Spinal cord (tissue), 9 donors: ENCODE measurements at regions not wholly inside any gene's neighbourhood (a gene's known extent, or its start where the extent isn't known, plus 50 kb on each side); places are given as distances from the start of the nearest gene placed in this dataset.

Experiments
- DNase-seq, 6 donors: peaks; one replicate each; pipeline versions ENCODE4 v3.0.0 to v3.0.0-alpha.2; 2013 to 2015; ENCODE audit warnings: low spot score in 6 of 6, low read depth in 4 of 6
- H3K27ac ChIP-seq: one replicate; pipeline ENCODE4 v1.5.1; 2013; ENCODE audit warnings: low read depth, low read length, control low read depth
- H3K27me3 ChIP-seq: one replicate; pipeline ENCODE4 v1.6.1; 2013; ENCODE audit warnings: low read length; ENCODE audit not compliant: control insufficient read depth, insufficient read depth
- H3K36me3 ChIP-seq: one replicate; pipeline ENCODE4 v1.6.1; 2013; ENCODE audit warnings: low read length; ENCODE audit not compliant: control insufficient read depth, insufficient read depth
- H3K4me1 ChIP-seq: one replicate; pipeline ENCODE4 v1.6.1; 2013; ENCODE audit warnings: low read length; ENCODE audit not compliant: control insufficient read depth, insufficient read depth
- H3K4me3 ChIP-seq: one replicate; pipeline ENCODE4 v1.5.1; 2013; ENCODE audit warnings: low read depth, low read length, control low read depth
- H3K9me3 ChIP-seq: one replicate; pipeline ENCODE4 v1.6.1; 2013; ENCODE audit warnings: low read length; ENCODE audit not compliant: control insufficient read depth, insufficient read depth
- WGBS: methylation state at CpG from one replicate; pipeline ENCODE4 v1.1.5; 2013; ENCODE audit warnings: missing lambda C conversion rate; ENCODE audit not compliant: insufficient coverage; 5-methylcytosine and 5-hydroxymethylcytosine counted together
- donor health status: healthy.

GRCh38 chr13:68872338-68872737, 1235.3 kb upstream of the ATXN8OS start:
- H3K27ac ChIP-seq, result no peak overlapping the region
- H3K4me1 ChIP-seq, result no peaks in the 10 kb centered on the region
- no peak overlapping the region for H3K4me3 ChIP-seq

GRCh38 chr13:68851026-68851425, 1256.6 kb upstream of the ATXN8OS start:
- WGBS, result no CpG with 5 or more reads among the region's 1 CpG
- H3K4me1 ChIP-seq, result no peaks in the 10 kb centered on the region
- H3K27me3 ChIP-seq, result no peaks in the 10 kb centered on the region
- H3K4me3 ChIP-seq, result no peak overlapping the region
- H3K9me3 ChIP-seq, result no peaks in the 10 kb centered on the region
- H3K36me3 ChIP-seq, result no peaks in the 10 kb centered on the region
- DNase-seq, result no peak
- H3K27ac ChIP-seq, result no peak overlapping the region

More at GRCh38 chr13:68872338-68872737, 1235.3 kb upstream of the ATXN8OS start:
- no peaks in the 10 kb centered on the region for H3K27me3 ChIP-seq
- H3K36me3 ChIP-seq, result no peaks in the 10 kb centered on the region
- WGBS, result no CpG with 5 or more reads among the region's 2 CpGs
- no peaks in the 10 kb centered on the region for H3K9me3 ChIP-seq
- no peak for DNase-seq

DNA sequence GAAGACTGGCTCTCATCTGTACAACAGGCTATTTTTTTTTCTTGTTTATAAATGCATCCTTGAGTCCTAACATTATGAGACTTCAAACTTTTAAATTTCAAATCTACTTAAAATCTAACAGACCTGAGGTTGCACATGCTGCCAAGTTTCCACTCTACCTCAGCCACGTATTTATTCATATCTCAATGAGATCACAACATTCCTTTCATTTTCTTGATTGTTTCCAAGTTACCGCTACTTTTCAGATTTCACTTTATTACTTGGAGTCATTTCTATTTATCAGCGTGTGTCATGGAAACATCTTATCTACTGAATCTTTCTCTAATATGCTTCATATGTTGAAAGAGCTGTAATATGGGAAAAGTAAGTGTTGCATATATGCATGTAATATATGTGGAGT, 1257.5 kb upstream of the ATXN8OS start:
- Histone ChIP-seq H3K9me3 (no peaks in the 10 kb centered on the region), H3K36me3 (no peaks in the 10 kb centered on the region), H3K4me3 (no peak overlapping the region), H3K4me1 (no peaks in the 10 kb centered on the region), H3K27ac (no peak overlapping the region), H3K27me3 (no peaks in the 10 kb centered on the region)
- 57% methylated on average over 1 of the region's 3 CpGs for WGBS
- no peak for DNase-seq

- DNase-seq, result no peak
- WGBS, result 71% methylated on average over 1 of the region's 1 CpG
These were observed 1261.0 kb upstream of the ATXN8OS start for GRCh38 chr13:68846663-68847062.

DNA sequence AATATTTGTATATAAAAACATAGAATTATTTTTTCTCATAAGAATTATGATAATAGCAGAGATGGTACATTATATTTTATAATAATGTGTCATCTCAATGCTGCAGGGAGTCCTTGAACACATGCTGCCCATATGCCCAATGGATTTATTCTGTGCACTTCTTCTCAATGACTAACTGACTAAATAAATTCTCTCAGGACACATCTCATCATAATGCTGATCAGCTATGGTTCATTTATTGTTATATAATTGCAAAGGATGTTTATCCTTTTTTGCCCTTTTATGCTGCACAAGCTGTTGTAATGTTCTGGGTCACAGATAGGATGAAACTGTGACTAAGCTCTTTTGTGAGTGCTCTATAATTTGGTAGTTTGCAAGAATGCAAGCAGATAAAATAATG, 1273.3 kb upstream of the ATXN8OS start:
- H3K4me3 ChIP-seq, result no peak overlapping the region
- H3K27ac ChIP-seq, result no peak overlapping the region
- no peaks in the 10 kb centered on the region for H3K9me3 ChIP-seq
- no peaks in the 10 kb centered on the region for H3K36me3 ChIP-seq
- no peaks in the 10 kb centered on the region for H3K4me1 ChIP-seq
- H3K27me3 ChIP-seq, result no peaks in the 10 kb centered on the region
- peak in 2 of 6 donors; percentile 2 to 57 for DNase-seq

More at GRCh38 chr13:68846663-68847062, 1261.0 kb upstream of the ATXN8OS start:
- no peak overlapping the region for H3K4me3 ChIP-seq
- H3K27me3 ChIP-seq, result no peaks in the 10 kb centered on the region
- peaks cover 2% of the 10 kb centered on the region for H3K9me3 ChIP-seq
- no peak overlapping the region for H3K27ac ChIP-seq
- no peaks in the 10 kb centered on the region for H3K4me1 ChIP-seq
- no peaks in the 10 kb centered on the region for H3K36me3 ChIP-seq

DNA sequence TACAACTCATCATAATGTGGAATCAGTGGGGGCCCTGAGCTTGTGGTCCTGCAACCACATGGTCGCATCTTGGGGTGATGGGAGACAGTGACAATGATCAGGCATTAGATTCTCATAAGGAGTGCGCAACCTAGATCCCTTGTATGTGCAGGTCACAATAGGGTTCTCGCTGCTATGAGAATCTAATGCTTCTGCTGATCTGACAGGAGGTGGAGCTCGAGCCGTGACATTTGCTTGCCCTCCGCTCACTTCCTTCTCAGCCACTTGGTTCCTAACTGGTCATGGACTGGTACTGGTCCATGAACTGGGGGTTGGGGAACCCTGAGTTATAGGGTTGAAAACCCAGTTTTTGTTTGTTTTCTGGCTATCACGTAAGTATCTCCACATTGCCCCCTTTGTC, 1290.9 kb upstream of the ATXN8OS start:
- no peaks in the 10 kb centered on the region for H3K27me3 ChIP-seq
- no peaks in the 10 kb centered on the region for H3K36me3 ChIP-seq
- no peaks in the 10 kb centered on the region for H3K4me1 ChIP-seq
- WGBS, result 98% methylated on average over 5 of the region's 7 CpGs
- no peak overlapping the region for H3K4me3 ChIP-seq
- no peak for DNase-seq
- no peak overlapping the region for H3K27ac ChIP-seq
- no peaks in the 10 kb centered on the region for H3K9me3 ChIP-seq

DNA sequence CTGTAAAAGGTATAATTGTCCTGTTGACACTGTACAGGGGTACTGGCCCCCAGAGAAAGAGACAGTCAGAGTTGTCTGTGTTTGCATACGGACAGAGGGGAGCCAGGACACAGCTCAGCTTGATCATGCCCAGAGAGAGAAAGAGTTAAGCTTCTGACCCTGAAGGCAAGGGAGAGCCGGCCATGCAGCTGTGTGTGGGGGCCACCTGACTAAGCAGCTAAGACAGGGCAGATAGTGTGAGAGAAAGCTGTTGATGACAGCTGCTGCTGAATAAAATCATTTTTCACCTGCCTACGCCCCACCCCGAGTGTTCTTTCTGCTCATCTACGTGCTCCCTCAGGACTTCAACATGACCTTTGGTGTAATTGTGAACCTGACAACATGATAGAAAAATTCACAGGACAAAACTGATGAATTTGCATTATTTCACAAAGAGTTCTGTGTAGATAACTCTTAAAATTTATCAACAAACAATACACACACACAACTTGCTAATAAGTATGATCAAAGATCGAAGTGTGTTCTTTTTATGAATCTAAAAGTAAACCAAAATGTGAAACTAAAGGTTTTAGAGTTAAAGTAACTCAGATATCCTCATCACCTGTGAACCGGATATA, 1294.3 kb upstream of the ATXN8OS start:
- H3K4me1 ChIP-seq, result no peaks in the 10 kb centered on the region
- WGBS, result 39% methylated on average over 2 of the region's 7 CpGs
- DNase-seq, result no peak

GRCh38 chr13:68810660-68811059, 1297.0 kb upstream of the ATXN8OS start:
- H3K4me1 ChIP-seq, result no peaks in the 10 kb centered on the region

More for the DNA sequence above, 1294.3 kb upstream of the ATXN8OS start:
- Histone ChIP-seq H3K4me3 (no peak overlapping the region), H3K36me3 (no peaks in the 10 kb centered on the region), H3K27ac (no peak overlapping the region), H3K27me3 (no peaks in the 10 kb centered on the region), H3K9me3 (no peaks in the 10 kb centered on the region)

DNA sequence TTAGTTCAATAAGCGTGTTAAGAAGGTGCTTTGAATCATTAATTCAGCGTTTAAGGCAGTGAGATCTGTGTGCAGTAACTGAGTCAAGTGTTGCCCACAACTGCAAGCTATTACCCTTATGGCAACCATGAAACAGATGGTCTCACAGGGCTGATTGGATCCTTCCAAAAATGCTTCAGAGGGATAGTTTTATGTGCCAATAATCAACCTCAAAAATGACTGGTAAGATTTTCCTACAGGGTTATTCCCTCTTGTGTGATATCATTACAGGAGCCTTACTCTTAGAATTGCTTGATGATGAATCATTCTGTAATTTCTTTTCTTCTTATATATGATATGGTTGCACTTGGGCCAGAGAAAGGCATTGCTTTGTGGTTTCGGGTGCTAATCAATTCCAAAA, 1299.2 kb upstream of the ATXN8OS start:
- no CpG with 5 or more reads among the region's 3 CpGs for WGBS
- DNase-seq, result peak in 1 of 6 donors; percentile 6
- Histone ChIP-seq H3K4me1 (no peaks in the 10 kb centered on the region), H3K4me3 (no peak overlapping the region), H3K27ac (no peak overlapping the region), H3K36me3 (no peaks in the 10 kb centered on the region), H3K9me3 (no peaks in the 10 kb centered on the region), H3K27me3 (no peaks in the 10 kb centered on the region)

More at GRCh38 chr13:68810660-68811059, 1297.0 kb upstream of the ATXN8OS start:
- WGBS, result no CpG with 5 or more reads among the region's 1 CpG
- no peaks in the 10 kb centered on the region for H3K27me3 ChIP-seq
- H3K4me3 ChIP-seq, result no peak overlapping the region
- no peak for DNase-seq
- H3K9me3 ChIP-seq, result no peaks in the 10 kb centered on the region
- H3K27ac ChIP-seq, result no peak overlapping the region
- no peaks in the 10 kb centered on the region for H3K36me3 ChIP-seq

DNA sequence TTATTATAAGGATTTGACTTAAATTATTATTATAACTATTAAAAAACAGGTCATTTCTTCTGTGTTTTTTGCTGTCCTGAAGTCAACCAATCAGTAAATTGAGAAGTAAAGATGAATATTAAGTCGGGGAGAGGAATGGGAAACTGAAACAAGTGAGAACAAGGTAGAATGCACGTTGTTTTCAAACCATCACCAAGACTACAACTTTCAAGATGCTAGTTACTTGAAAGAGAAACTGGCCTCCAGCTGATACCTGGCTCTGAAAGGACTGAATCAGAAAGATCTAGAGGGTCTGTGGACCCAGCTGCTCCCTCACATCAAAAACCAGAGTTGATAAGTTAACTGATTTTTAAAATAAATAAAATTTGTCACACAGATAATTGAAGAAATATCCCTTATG, 1301.5 kb upstream of the ATXN8OS start:
- Histone ChIP-seq H3K27ac (no peak overlapping the region), H3K9me3 (no peaks in the 10 kb centered on the region), H3K27me3 (no peaks in the 10 kb centered on the region), H3K36me3 (no peaks in the 10 kb centered on the region), H3K4me3 (no peak overlapping the region), H3K4me1 (no peaks in the 10 kb centered on the region)
- DNase-seq, result no peak
- WGBS, result no CpG with 5 or more reads among the region's 2 CpGs
